ENCODE measurements at regions not wholly inside any gene's neighbourhood (a gene's known extent, or its start where the extent isn't known, plus 50 kb on each side); places are given as distances from the start of the nearest gene placed in this dataset.

DNA sequence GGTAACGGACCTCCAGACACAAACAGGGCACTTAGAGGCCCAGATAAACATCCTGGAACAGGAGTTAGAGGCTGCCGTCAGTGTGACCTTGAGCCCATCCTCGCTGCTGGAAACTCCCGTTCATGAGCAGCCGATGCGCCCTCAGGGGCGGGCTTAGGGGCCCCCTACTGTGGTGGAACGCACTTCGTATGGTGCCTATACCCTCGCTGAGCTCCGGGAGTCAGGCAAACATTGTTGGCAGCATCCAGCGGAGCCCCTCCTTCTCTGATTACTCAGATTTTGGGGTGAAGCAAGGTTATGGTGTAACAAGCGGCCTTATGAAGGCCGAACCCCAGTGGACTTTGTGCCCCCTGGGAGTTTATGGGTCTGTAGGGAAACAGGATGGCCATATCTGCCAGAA is 205.3 kb upstream of the SYT4 start:
- ATAC-seq, result no peak

DNA sequence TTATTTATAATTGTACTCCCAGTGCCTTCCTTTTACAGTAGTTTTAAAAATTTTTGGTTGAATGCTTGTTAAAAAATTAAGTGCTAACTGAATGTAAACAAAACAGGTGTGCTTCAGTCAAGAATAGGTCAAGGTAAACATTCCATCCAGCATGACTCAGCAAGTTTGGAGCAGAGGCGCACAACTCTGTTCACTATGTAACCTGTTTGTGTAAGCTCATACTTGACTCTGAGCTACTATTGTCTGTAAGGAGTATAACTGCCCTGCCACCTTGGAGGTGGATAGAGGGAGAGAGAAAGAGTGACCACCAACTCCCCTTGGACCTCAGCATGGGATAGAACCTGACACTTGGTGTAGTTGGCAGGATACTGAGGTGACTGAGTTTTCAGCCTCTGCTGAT is 207.4 kb upstream of the SYT4 start:
- no peak for ATAC-seq

DNA sequence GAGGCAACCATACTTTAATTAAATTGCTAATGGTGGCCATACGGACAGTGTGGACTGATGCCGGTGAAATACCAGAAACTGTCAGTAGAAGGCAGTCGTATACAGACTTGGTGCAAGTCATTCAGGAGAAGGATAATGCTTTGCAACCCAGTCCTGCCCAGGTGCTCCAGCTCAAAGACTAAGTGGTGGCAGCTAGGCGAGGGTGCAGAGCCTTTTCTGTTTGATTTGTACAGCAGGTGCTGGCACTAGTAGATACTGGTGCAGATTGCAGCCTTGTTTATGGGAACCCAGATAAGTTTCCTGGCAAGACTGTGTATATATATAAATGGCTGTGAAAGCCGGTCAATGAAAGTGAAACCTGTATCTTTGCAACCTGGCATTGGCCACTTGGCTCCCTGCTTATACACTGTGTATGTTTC is 208.3 kb upstream of the SYT4 start:
- ATAC-seq, result no peak

DNA sequence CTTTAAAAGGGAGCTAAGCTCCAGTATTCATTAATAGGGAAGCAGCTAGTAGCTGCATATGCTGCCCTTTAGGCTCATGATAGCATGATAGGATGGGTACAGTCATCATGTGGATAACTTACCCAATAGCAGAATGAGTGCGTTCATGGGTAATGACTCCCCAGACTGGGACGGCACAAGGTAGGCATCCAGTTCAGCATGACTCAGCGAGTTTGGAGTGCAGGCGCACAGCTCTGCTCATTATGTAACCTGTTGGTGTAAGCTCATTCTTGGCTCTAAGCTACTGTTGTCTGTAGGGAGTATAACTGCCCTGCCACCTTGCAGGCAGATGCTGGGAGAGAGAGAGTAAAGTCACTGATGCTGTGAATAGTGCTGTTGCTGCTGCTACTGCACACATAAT is 209.2 kb upstream of the SYT4 start:
- no peak for ATAC-seq

DNA sequence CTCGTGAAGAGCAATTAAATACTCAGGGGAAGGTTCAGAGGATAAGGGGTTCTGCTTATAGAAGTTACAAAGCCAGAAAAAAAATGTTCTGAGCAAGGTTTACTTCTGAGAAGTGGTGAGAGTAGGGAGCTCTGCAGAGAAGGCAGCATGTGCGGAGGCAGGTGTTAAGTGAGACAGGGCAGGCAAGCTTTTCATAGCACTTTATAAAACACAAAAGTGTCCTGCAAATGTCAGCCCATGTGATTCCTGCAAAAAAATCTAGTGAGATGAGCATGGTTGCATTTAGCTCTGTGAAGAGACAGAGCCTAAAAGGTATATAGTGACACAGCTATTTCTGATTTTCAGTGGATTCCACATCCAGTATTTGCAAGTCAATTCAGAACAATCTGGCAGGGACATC is 223.8 kb upstream of the SYT4 start:
- ATAC-seq, result no peak

- no peak for ATAC-seq
Observed at GRCh38 chr18:43506935-43507334, 229.6 kb upstream of the SYT4 start.

DNA sequence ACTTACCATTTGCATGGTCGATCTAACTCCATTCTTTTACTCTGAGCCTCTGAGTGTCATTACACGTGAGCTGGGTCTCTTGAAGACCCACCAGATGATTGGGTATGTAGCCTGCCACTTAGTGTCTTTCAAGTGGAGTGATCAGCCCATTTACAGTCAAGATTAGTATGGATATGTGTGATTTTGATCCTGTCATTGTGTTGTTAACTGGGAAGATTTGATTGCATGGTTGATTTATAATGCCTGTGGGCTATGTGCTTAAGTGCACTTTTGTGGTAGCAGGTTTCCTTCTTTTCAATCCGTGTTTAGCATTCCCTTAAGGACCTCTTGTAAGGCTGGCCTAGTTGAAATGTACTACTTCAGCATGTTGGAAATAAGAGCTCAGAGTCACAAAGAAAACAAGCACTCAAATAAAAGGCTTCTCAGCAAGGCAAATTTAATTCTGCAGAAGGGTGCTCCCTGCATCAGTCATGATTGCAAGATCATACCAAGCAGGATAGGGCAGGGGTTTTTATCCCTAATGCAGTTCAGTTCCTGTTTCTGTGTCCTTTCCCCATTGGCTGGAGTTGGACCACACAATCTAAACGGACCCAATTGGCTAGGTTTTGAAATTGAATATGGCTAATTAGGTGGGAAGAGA is 230.7 kb upstream of the SYT4 start:
- ATAC-seq, result no peak

DNA sequence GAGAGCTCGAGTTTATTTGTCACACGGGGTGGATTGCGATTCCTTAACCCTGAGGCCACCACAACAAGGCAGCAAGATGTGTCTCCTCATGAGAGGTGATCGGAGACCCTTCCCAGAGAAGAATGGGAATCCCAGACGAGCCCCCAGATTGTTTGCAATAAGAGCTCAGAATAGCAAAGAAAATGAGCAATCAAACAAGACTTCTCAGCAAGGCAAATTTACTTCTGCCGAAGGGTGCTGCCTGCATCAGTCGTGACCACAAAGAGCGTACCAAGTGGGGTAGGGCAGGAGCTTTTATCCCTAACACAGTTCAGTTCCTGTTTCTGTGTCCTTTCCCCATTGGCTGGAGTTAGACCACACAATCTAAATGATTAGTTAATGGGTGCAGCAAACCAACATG is 237.5 kb upstream of the SYT4 start:
- ATAC-seq, result no peak

GRCh38 chr18:43515481-43515880 is 238.2 kb upstream of the SYT4 start:
- ATAC-seq, result no peak

DNA sequence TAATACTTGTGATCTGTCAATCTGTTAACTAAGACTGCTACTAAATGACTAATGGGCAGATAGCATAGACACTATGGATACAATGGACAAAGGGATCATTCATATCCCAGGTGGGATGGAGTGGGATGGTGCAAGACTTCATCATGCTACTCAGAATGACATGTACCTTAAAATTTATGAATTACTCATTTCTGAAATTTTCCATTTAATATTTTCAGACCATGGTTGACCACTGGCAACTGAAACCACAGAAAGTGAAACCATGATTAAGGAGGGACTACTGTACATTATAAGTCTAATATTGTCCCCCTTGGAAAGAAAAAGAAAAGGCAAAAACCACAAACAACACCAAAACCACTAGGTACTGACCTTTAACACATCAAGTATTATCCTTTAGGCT is 247.0 kb upstream of the SYT4 start:
- ATAC-seq, result no peak

DNA sequence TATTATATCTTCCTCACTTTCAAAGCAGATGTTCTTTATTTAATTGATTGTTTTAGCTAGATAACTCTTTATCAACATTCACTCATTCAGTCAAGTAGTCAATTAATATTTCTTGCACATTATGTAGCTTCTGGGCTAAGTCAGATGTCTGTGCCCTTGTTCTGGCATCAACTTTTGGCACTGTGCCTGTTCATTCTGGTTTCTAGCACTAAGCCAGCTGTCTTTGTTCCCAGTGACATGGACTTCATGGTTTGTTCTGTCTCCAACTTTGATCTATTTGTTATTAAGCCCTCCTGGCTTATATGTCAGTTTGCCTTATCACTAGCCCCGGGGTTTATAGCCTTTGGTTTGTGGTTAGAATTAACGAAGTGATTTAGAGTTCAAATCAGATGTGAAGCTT is 247.9 kb upstream of the SYT4 start:
- no peak for ATAC-seq

DNA sequence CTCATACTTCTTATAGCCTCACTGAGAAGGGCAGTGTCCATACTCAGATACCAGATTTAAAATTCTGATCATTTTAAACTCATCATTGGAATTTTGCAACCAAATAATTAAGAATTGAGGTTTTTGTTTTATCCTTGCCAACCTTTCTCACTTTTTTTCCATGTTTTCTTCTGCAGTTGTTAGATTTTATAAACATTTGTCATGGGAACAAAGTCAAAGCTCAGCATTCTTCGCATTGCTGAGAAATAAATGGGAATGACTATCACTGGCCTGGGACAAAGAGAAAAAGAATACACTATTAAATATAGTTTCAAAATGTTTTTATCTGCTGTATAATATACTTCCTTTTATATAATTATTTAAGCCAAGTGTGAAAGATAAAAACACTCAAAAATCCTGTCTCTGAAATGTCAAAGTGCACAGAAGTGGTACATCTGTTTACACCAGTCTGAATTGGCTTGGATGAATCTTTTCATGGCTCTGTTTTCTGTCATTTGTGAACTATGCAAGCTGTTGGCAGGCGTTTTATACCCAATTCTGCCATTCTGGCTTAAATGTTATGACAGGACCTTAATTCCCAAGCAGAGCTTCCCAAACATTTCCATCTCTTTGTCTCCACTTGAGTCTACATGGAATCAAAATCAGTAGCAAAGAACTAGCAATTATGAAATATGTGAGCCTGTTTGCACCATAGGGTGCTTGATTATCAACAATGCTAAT is 249.3 kb upstream of the SYT4 start:
- no peak for ATAC-seq

DNA sequence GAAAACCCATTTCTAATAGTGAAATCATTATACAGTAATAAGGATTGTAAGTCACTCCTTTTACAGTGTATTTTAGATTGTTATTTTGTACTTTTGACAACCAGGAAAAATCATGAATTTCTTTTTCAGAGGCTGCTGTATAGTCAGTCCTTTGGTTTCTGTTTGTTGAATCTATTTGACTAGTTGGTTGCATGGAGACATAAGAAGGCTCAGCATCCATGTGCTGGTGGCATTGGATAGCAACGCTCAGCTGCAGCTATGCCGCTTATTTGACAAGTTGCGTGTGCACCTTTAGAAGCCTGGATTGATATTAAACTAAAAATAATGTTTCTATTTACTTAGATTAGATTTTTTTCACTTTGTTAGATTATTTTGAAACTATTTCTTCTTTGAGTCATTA is 254.1 kb upstream of the SYT4 start:
- ATAC-seq, result no peak

DNA sequence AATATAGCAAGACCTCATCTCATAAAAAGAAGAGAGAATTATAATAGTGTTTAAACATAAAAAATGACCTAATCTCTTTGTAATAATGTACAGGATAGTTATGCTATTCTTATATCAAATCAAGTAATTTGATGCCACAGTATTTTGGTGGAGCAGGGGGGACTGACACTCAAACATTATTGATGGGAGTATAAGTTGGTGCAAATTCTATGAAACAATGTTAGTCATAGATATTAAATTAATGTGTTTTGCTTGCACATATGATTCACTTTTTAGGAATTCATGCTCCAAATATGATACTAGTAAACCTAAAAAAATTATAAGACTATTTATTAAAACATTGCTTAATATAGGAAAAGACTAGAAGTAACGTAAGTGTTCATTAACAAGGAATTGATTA is 256.1 kb upstream of the SYT4 start:
- no peak for ATAC-seq

DNA sequence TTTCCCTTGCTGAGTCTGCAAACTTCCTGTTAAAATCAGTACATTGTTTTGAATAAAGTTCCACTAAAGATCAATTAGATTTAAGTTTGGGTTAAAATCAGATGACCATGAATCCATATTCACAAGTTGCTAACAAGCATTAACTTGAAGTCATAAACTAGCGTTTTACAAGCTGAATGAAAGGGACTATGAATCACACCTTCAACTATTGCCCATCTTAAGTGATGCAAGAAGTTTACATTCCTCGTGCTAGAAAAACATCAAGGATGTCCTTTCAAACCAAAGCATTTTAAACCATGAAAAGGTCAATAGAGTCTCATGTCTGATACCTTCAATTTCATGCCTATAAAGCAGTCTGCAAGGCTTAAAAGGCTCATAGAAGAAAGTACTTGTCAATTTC is 257.2 kb upstream of the SYT4 start:
- no peak for ATAC-seq

- ATAC-seq, result no peak
Observed at GRCh38 chr18:43539862-43540261, 262.6 kb upstream of the SYT4 start.

- ATAC-seq, result no peak
Observed at GRCh38 chr18:43542016-43542415, 264.7 kb upstream of the SYT4 start.

GRCh38 chr18:43543236-43543635 is 265.9 kb upstream of the SYT4 start:
- no peak for ATAC-seq

DNA sequence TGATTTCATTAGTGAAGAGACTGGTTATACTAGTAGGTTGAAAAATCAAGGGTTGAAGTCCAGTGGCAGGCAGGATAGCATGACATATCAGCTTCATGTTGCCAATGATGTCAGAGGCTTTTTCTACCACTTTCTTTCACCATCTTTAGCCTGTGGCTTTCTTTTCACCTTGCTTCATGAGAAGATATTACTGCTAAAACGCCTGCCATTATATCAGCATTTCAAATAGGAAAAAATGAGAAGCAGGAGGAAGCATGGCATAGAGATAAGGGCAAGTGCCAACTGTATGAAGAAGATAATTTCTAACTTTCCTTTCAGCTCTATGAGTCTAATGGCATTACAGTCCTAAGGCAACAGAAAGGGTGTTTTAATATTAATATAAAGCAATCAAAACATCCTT is 270.2 kb upstream of the SYT4 start:
- no peak for ATAC-seq

DNA sequence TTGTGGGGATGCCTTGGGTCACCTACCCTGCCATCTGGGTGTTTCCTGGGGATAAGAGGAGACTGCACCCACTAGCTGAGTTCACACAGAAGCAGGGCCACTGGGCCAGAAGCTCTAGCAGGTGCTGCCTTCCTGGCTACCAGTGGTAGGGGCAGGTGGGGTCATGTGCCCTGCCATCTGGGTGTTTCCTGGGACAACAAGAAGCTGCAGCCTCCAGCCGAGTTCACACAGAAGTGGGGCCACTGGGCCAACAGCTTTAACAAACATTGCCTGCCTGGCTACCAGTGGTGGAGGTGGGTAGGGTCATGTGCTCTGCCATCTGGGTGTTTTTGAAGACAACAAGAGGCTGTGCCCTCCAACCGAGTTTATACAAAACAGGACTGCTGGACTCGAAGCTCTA is 282.2 kb upstream of the SYT4 start:
- no peak for ATAC-seq

GRCh38 chr18:43563780-43564179 is 286.5 kb upstream of the SYT4 start:
- ATAC-seq, result no peak

DNA sequence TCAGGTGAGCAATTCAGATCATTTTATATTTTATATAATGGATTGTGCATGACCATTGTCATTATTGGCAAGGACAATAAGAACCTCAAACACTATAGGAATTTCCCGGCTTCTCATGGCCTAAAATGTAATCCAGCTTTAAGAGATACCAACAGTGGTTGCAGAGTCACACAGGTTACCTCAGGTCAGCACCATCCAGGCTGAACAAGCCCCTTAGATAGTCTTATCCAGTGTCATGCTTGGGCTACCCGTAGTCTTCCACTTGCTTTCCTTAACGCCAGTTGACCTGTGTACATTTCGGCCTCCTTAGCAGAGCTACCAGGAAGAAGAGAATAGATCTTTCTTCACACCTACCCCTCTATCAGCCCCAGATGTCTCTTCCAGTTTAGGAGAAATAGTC is 293.3 kb upstream of the SYT4 start:
- no peak for ATAC-seq

- ATAC-seq, result no peak
Observed at GRCh38 chr18:43571078-43571689, 293.9 kb upstream of the SYT4 start.

DNA sequence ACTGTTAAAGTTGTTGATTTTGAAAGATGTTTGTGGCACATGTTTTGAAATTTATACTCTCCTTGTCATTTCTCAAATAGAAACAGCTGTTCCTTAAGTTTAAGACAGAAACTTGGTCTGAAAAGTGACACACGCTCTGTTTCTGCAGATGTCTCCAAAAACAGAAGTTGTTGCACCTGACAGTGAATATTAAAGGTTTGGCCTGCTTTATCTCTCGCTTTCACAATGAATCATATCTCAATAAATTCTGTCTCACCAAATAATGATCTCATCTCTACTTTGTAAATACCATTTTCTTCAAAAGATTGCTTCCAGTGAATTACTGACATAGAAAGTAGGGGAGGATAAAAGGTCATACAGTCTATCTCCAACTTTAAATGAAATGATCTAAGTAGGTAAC is 294.9 kb upstream of the SYT4 start:
- no peak for ATAC-seq

GRCh38 chr18:43574974-43575373 is 297.7 kb upstream of the SYT4 start:
- ATAC-seq, result no peak
